ENCODE measurements at regions not wholly inside any gene's neighbourhood (a gene's known extent, or its start where the extent isn't known, plus 50 kb on each side); places are given as distances from the start of the nearest gene placed in this dataset.
"Not testable (repeated sequence)": the region's sequence is repeated elsewhere in the genome, so short reads cannot be mapped to it uniquely, and the experiment has no call there.

- not testable (repeated sequence) for TF ChIP-seq EZH2 (IDR thresholded peaks at IDR 0.05; ENCODE audit: borderline replicate concordance, low read depth, low read length, severe bottlenecking); CTCF (IDR thresholded peaks at IDR 0.05; ENCODE audit: extremely low read depth in 1 of 2, insufficient read depth in 1 of 2, low read depth in 1 of 2, low read length in 2 of 2); POLR2AphosphoS5 (IDR thresholded peaks at IDR 0.05; ENCODE audit: insufficient read depth, low read depth, low read length); MYC (IDR thresholded peaks at IDR 0.05; ENCODE audit: low read depth, low read length); POLR2A (IDR thresholded peaks at IDR 0.05; ENCODE audit: low read depth, low read length); MAX (IDR thresholded peaks at IDR 0.05; ENCODE audit: insufficient read depth, insufficient read length); GATA2 (IDR thresholded peaks at IDR 0.05; ENCODE audit: insufficient read depth, insufficient read length, low read depth, low read length)
Measured at GRCh38 chrY:18146417-18146816, 120.8 kb downstream of the CDY2A start.

All from endothelial cell of umbilical vein (primary cell).